ENCODE measurements at regions not wholly inside any gene's neighbourhood (a gene's known extent, or its start where the extent isn't known, plus 50 kb on each side); places are given as distances from the start of the nearest gene placed in this dataset.

DNA sequence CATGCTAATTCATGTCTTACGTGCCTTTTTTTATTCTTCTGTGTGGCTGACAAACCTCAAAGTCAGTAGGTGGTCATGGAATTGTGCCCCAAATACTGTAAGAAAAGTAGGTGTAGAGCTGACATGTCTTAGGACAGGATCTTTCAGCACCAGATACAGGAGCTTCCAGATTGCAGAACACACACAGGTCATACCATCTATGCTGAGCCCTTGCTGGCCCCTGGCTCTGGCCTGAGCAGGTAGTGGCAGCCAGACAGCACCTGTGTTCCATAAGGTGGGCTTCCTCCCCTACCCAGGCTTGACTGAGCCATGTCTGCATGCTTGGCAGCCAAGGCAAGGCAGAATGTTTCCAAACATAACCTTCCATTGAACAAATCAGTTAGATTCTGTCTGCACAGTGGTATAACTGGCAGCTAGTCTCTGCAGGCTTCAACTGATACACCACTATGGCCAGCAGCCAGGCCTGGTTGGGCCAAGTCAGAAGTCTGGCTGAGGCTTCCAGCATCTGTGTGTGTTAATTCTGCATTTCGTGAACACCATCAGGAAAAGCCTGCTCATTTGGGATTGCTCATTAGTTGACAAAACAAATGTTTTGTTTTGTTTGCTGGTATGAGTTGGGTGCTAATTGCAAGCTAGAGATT is 366.5 kb downstream of the FOXA2 start:
- TF ChIP-seq ZNF274 (IDR thresholded peaks at IDR 0.05; ENCODE audit: low read depth, low read length) = no peak
- TF ChIP-seq YY1 (IDR thresholded peaks at IDR 0.05; ENCODE audit: insufficient read depth, insufficient read length) = no peak
- no peak for TF ChIP-seq SUZ12 (IDR thresholded peaks at IDR 0.05; ENCODE audit: extremely low read depth, insufficient read depth, insufficient read length)
